AG04450 (cell line): ENCODE measurements at regions not wholly inside any gene's neighbourhood (a gene's known extent, or its start where the extent isn't known, plus 50 kb on each side); places are given as distances from the start of the nearest gene placed in this dataset.

Experiments
- CTCF ChIA-PET: fragments of 300-600, 350-600 bp; formaldehyde crosslinking; extraction: SDS; loops from one replicate; lab custom pipeline; 2022; ENCODE audit warnings: antibody characterized with exemption, inconsistent platforms; lab: Charles Lee
- POLR2A ChIA-PET: fragments of 350-600 bp; formaldehyde crosslinking; extraction: SDS; loops from one replicate; lab custom pipeline; 2021; ENCODE audit warnings: antibody characterized with exemption, inconsistent platforms; lab: Yijun Ruan, JAX
- DNase-seq: peaks from one replicate; pipeline ENCODE4 v3.0.0-alpha.2; 2011; ENCODE audit warnings: low read depth, low spot score
- H3K27ac ChIP-seq: one replicate; pipeline ENCODE4 v1.5.1; 2012; ENCODE audit warnings: low read depth, low read length, control low read depth
- H3K27me3 ChIP-seq: one replicate; pipeline ENCODE4 v1.6.0; 2012; ENCODE audit warnings: low read length; ENCODE audit not compliant: control insufficient read depth, insufficient read depth
- H3K4me3 ChIP-seq: 2 replicates; pipeline ENCODE4 v1.5.1; 2011; ENCODE audit warnings: mild to moderate bottlenecking, low read depth, low read length, control low read depth
- H3K9me3 ChIP-seq: 2 replicates; pipeline ENCODE4 v1.5.1; 2012; ENCODE audit warnings: low read length; ENCODE audit not compliant: control insufficient read depth, insufficient read depth
- CTCF ChIP-seq: IDR thresholded peaks from 2 replicates; pipeline ENCODE4 v1.5.1; 2011; ENCODE audit warnings: low read depth, low read length, control low read depth, inconsistent platforms

GRCh38 chr4:164529058-164529457 is 224.9 kb upstream of the SMIM31 start:
- H3K27ac ChIP-seq = no peak overlapping the region
- ChIA-PET CTCF (no interaction called here), POLR2A (no interaction called here)
- peaks cover 9% of the 10 kb centered on the region for H3K9me3 ChIP-seq
- no peak overlapping the region for H3K4me3 ChIP-seq
- DNase-seq = no peak
- TF ChIP-seq CTCF = no peak
- H3K27me3 ChIP-seq = no peaks in the 10 kb centered on the region

- no peak for TF ChIP-seq CTCF
- Histone ChIP-seq H3K27ac (no peak overlapping the region), H3K27me3 (no peaks in the 10 kb centered on the region), H3K4me3 (no peak overlapping the region), H3K9me3 (peaks cover 9% of the 10 kb centered on the region)
- ChIA-PET CTCF (no interaction called here), POLR2A (no interaction called here)
- DNase-seq = no peak
Observed at GRCh38 chr4:164529486-164529885, 224.4 kb upstream of the SMIM31 start.

- ChIA-PET CTCF (no interaction called here), POLR2A (no interaction called here)
- Histone ChIP-seq H3K27ac (no peak overlapping the region), H3K27me3 (no peaks in the 10 kb centered on the region), H3K9me3 (peaks cover 9% of the 10 kb centered on the region), H3K4me3 (no peak overlapping the region)
- TF ChIP-seq CTCF = no peak
- DNase-seq = no peak
Observed at GRCh38 chr4:164531336-164531735, 222.6 kb upstream of the SMIM31 start.

GRCh38 chr4:164536814-164537213 is 217.1 kb upstream of the SMIM31 start:
- H3K9me3 ChIP-seq = peaks cover 8% of the 10 kb centered on the region
- ChIA-PET POLR2A (no interaction called here), CTCF (no interaction called here)
- DNase-seq = no peak
- H3K27me3 ChIP-seq = no peaks in the 10 kb centered on the region
- H3K27ac ChIP-seq = no peak overlapping the region
- H3K4me3 ChIP-seq = no peak overlapping the region
- no peak for TF ChIP-seq CTCF

GRCh38 chr4:164538097-164538496 is 215.8 kb upstream of the SMIM31 start:
- H3K4me3 ChIP-seq = no peak overlapping the region
- DNase-seq = no peak
- CTCF ChIA-PET = no interaction called here
- H3K27ac ChIP-seq = no peak overlapping the region
- peaks cover 9% of the 10 kb centered on the region for H3K9me3 ChIP-seq
- POLR2A ChIA-PET = no interaction called here
- H3K27me3 ChIP-seq = no peaks in the 10 kb centered on the region
- no peak for TF ChIP-seq CTCF
